Embryonic facial prominence (tissue), 1 donor: ENCODE measurements at regions not wholly inside any gene's neighbourhood (a gene's known extent, or its start where the extent isn't known, plus 50 kb on each side); places are given as distances from the start of the nearest gene placed in this dataset.

ENCODE experiments used
- DNase-seq: peaks from one replicate; pipeline ENCODE4 v3.0.0-alpha.2; 2016; ENCODE audit errors: extremely low spot score

- no peak for DNase-seq
These were observed 384.6 kb upstream of the KHDRBS2 start for GRCh38 chr6:62670490-62671223.

GRCh38 chr6:62669831-62670230, 383.8 kb upstream of the KHDRBS2 start:
- DNase-seq, result no peak

GRCh38 chr6:62652692-62653328, 366.8 kb upstream of the KHDRBS2 start:
- no peak for DNase-seq

GRCh38 chr6:62645274-62645673, 359.2 kb upstream of the KHDRBS2 start:
- DNase-seq, result no peak

GRCh38 chr6:62640749-62641148, 354.7 kb upstream of the KHDRBS2 start:
- DNase-seq, result no peak

GRCh38 chr6:62626661-62627060, 340.6 kb upstream of the KHDRBS2 start:
- no peak for DNase-seq

- no peak for DNase-seq
These were observed 338.0 kb upstream of the KHDRBS2 start for GRCh38 chr6:62623846-62624532.

- DNase-seq, result no peak
These were observed 329.5 kb upstream of the KHDRBS2 start for GRCh38 chr6:62615366-62616015.

- DNase-seq, result no peak
These were observed 328.4 kb upstream of the KHDRBS2 start for GRCh38 chr6:62614442-62614841.

GRCh38 chr6:62613928-62614327, 327.9 kb upstream of the KHDRBS2 start:
- DNase-seq, result no peak

- DNase-seq, result no peak
These were observed 326.4 kb upstream of the KHDRBS2 start for GRCh38 chr6:62612471-62612870.

- DNase-seq, result no peak
These were observed 284.3 kb upstream of the KHDRBS2 start for GRCh38 chr6:62570372-62570771.

GRCh38 chr6:62541502-62541901, 255.5 kb upstream of the KHDRBS2 start:
- DNase-seq, result no peak

GRCh38 chr6:62530985-62531384, 245.0 kb upstream of the KHDRBS2 start:
- no peak for DNase-seq

GRCh38 chr6:62528894-62529526, 243.0 kb upstream of the KHDRBS2 start:
- DNase-seq, result no peak

GRCh38 chr6:62523630-62524029, 237.6 kb upstream of the KHDRBS2 start:
- no peak for DNase-seq

GRCh38 chr6:62519574-62519973, 233.5 kb upstream of the KHDRBS2 start:
- no peak for DNase-seq

GRCh38 chr6:62516291-62517141, 230.5 kb upstream of the KHDRBS2 start:
- no peak for DNase-seq

GRCh38 chr6:62492192-62492822, 206.3 kb upstream of the KHDRBS2 start:
- no peak for DNase-seq

GRCh38 chr6:62480544-62480943, 194.5 kb upstream of the KHDRBS2 start:
- no peak for DNase-seq
